Pons (tissue), 1 donor: ENCODE measurements at regions not wholly inside any gene's neighbourhood (a gene's known extent, or its start where the extent isn't known, plus 50 kb on each side); places are given as distances from the start of the nearest gene placed in this dataset.

Source experiments
- DNase-seq: peaks from one replicate; pipeline ENCODE4 v3.0.0-alpha.2; 2016; ENCODE audit warnings: low spot score

DNA sequence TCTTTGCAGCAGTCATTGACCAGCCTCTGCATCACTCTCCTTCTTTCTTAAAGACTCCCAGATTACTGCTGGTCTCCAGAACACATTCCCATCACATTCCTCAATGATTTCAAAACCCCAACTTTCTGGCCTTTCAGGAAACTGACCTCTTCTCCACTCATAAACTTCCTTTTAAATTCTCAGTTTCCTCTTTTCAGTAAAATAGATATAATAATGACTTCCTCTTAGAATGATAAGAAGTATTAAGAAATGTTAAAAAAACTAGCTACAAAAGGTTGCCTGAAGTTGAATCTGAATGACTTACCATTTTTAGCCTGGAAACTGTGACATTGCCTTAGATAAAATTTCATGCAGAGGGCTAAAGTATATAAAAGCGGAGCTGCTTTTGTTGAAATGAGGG, 239.3 kb downstream of the OGFRL1 start:
- DNase-seq: no peak

DNA sequence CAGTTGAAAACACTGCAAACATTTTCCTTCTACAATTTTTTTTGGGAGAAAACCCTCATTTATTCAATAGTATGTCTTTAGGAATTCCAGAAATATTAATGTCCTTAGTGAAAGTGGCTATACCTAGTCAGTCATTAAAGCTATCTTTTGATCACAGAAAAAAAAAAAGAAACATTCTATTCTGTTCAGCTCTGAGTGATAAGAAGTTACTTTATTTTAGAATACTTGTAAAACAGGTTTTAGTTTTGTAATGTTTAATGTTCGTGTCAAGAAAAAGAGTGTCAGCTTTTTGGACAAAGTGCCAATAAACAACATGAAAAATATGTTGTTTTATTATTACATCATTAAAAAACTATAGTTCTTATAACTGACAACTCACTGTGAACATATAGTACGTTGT, 240.4 kb downstream of the OGFRL1 start:
- no peak for DNase-seq

DNA sequence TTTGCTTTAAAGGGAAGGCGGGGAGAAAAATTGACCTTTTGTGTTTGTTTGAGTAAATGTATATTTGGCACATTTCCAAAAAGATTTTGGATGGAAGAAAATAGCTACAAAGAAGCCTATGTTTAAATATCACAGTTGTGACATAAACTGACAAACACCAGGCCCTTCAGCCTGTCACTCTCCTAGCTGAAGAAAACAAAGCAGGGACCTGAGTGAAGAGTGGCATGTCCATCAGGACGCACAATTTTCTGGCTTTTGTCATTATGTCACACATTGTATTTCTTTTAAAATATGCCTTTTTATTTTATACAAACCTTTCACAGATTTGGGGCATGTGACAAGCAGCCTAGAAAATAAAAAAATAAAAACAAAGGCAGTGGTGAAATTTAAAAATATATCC, 241.2 kb downstream of the OGFRL1 start:
- no peak for DNase-seq

- no peak for DNase-seq
Measured at GRCh38 chr6:71531006-71531405, 242.4 kb downstream of the OGFRL1 start.

DNA sequence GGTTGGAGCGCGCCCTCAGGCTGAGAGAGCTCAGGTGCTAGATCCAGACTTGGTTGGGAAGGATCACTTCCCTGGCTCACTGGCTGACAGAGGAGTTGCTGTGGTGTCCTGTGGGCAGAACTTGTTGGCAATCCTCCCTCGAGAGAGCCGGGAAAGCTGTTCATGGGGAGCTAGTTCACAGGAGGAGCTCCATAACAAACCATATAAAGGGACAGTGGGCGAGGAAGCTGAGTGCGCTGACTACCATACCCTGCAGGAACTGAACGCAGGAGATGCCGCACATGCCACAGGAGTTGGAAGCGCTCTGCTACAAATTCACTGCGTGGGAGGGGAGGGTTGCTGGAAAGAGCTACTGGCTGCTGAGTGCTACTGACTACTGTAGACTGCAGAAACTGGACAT, 243.2 kb downstream of the OGFRL1 start:
- DNase-seq: no peak

DNA sequence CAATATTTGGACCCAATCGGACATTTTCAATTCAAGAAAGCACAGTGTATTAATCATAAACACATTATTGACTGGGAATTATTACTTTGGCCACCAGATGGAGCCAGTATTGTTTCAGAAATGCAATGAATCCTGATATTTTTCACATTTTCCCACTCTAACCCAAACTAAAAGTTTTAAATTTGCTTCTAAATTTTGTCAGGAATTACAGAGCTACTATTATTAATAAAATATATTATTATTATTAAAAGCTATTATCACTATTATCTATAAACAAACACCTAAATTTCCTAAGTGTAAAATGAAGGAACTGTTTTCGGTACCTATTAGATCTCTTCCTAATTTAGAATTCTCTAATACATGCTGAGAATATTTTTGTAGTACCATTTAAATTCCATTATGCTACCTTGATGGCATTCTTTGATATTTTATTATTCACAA, 245.3 kb downstream of the OGFRL1 start:
- peak; percentile 15 for DNase-seq

DNA sequence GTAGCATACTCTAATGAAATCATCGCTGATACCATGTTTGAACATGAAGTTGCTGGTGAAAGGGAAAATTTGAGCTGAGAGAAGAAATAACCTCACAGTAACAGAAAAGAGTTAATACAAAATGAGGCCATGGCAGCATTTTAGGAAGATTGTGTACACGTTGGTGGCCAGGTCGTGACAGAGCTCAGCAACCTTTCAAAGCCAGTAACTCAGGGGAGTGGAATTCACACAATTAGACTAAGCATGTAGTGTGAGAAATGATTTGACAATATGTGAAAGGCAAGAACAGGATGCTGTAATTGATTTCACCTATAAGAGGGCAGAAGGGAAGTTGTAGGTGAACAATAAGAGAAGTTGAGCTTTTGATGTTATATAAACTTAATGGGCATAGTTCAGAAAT, 246.3 kb downstream of the OGFRL1 start:
- DNase-seq: no peak

- DNase-seq: no peak
Measured at GRCh38 chr6:71537717-71538116, 249.1 kb downstream of the OGFRL1 start.

- DNase-seq: no peak
Measured at GRCh38 chr6:71544028-71544427, 255.4 kb downstream of the OGFRL1 start.

DNA sequence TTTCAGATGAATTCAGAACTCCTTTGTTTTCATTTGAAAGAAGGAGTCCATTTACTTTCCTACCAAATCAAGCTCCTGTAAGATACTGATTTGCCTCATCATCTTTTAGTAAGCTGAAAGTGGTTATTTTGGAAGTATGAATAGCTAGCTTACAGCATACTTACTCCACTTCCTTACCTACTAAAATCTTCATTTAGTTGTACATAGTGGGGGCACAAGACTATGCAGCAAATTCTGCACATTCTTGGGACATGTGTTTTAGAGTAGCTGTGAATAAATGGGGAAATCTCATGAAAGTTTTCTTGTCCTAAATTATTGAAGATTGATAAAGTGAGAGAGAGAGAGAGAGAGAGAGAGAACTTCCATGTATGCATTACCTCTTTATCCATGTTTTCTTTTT, 256.3 kb downstream of the OGFRL1 start:
- no peak for DNase-seq

GRCh38 chr6:71545905-71546304, 257.3 kb downstream of the OGFRL1 start:
- no peak for DNase-seq

DNA sequence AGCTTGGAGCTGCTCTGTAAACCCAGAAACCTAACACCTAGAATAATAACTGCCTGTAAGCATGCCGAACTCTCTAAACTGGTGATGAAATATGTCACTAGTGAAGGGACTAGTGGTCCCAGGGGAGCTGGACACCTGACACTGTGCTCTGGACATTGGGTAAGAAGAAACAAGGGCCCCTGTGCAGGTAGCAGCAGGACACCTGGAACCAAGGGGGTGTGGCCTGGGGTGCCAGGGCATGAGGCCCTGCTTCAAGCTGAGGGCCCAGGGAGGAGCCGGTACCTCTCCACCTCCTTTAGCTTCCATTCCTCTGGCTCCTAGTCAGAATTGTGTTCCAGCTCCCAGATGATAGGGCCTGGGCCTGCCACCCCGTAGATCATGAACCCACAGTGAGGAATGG, 263.2 kb downstream of the OGFRL1 start:
- DNase-seq: no peak

DNA sequence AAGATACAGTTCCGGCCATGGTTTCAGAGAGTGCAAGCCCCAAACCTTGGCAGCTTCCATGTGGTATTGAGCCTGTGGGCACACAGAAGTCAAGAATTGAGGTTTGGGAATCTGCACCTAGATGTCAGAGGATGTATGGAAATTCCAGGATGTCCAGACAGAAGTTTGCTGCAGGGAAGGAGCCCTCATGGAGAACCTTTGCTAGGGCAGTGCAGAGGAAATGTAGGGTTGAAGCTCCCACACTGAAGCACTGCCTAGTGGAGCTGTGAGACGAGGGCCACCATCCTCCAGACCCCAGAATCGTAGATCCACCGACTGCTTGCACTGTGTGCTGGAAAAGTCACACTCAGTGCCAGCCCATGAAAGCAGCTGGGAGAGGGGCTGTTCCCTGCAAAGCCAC, 267.5 kb downstream of the OGFRL1 start:
- DNase-seq: no peak

- DNase-seq: no peak
Measured at GRCh38 chr6:71558974-71559373, 270.4 kb downstream of the OGFRL1 start.

- DNase-seq: no peak
Measured at GRCh38 chr6:71567562-71567961, 279.0 kb downstream of the OGFRL1 start.

DNA sequence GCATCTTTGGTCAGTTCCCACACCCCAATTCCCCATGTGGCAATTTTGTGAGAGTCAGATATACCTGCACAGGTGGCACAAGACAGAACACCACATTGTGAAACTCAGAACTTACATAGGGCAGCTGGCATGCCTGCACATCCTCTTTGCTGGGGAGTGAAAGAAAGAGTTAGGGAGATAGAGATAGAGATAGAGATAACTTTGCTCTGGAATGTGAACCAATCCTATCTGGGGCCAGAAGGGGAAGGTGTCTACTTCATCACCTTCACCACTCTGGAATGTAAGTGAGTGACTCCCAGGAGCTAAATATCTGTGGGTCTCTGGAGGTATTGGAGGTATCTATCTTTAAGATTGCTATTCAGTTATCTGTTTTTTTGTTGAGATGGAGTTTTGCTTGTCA, 289.2 kb downstream of the OGFRL1 start:
- DNase-seq: no peak

DNA sequence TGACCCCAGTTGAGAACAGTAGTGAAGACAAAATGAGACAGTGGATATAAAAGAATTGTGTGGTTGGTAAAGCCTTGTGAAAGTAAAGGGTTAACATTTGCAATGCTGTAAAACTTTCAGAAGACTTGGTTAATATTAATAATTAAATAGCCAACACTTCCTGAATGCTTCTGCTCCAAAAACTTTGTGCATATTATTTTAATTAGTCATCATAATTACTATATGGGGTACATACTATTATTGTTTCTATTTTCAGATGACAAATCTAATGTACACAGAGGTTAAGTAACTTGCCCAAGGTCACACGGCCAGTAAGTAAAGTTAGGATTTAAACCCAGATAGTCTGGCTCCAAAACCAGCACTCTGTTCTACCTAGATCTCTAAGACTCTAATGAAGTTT, 291.3 kb downstream of the OGFRL1 start:
- DNase-seq: no peak

- DNase-seq: no peak
Measured at GRCh38 chr6:71582820-71583219, 294.2 kb downstream of the OGFRL1 start.

DNA sequence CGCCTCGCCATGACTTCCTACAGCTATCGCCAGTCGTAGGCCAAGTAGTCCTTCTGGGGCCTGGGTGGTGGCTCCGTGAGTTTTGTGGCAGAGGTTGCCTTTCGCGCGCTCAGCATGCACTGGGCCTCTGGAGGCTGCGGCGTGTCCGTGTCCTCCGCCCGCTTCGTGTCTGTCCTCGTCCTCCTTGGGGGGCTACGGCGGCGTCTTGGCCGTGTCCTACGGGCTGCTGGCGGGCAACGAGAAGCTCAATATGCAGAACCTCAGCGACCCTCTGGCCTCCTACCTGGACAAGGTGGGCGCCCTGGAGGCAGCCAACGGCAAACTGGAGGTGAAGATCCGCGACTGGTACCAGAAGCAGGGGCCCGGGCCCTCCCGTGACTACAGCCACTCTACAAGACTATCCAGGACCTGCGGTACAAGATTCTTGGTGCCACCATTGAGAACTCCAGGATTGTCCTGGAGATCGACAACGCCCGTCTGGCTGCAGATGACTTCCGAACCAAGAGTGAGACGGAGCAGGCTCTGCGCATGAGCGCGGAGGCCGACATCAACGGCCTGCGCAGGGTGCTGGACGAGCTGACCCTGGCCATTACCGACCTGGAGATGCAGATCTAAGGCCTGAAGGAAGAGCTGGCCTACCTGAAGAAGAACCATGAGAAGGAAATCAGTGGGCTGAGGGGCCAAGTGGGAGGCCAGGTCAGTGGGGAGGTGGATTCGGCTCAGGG, 296.3 kb downstream of the OGFRL1 start:
- DNase-seq: no peak

DNA sequence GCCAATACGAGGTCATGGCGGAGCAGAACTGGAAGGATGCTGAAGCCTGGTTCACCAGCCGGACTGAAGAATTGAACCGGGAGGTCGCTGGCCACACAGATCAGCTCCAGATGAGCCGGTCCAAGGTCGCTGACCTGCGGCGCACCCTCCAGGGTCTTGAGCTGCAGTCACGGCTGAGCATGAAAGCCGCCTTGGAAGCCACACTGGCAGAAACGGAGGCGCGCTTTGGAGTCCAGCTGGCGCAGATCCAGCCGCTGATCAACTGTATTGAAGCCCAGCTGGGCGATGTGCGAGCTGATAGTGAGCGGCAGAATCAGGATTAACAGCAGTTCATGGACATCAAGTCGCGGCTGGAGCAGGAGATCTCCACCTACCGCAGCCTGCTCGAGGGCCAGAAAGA, 296.9 kb downstream of the OGFRL1 start:
- no peak for DNase-seq

DNA sequence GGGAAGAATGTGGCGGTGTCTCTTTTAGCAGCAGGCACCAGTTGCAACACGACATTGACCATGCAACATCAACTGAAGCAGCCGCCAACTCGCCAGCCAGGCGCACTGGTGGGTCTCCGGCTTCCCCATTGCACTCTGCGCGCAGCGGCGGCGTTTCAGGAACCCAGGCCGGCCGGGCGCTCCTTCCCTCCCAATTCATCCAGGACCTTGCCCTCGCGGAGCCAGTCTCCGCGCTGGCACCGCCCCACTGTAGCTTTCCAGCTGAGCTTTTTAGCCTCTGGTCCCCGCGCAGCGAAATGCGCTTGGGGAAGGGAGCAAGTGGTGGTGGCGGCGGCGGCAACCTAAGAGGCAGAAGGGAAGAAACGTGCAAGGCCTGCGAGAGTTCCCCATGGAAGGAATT, 297.9 kb upstream of the RIMS1 start:
- DNase-seq: no peak

GRCh38 chr6:71589254-71589653, 297.1 kb upstream of the RIMS1 start:
- no peak for DNase-seq

DNA sequence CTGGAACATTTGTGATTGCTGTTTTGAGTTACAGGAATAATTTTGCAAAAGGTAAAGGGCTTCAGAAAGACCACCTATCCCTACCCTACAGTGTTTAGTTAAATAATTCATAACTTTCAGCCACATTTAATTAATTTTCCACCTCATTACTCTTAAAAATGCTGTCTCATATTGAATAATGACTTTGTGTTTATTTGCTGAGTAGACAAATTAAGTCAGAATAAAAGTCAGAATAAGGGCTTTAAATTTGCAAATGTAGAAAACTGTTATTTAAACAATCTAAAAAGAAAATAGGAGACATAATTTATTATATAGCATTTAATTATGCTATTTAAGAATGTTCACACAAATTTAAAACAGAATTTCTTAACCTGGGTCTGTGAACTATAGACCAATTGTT, 293.7 kb upstream of the RIMS1 start:
- no peak for DNase-seq

DNA sequence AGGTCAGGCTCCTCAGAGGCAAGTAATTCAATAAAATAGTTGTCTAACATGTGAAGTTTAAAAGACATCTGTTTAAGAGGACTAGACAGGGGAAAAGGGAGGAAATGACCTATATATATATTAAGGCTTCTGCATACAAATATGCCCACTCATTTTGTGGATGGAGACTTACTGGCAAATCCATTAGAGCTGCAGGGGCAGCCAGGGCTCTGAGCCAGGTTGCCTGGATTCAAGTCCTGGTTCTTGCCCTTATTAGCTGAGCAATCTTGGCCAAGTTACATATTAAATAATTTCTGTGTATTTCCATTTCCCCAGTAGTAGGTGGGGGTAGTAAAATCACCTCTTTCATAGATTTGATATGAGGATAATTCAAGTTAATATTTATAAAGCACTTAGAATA, 287.0 kb upstream of the RIMS1 start:
- peak; percentile 5 for DNase-seq
